H1 (cell line): ENCODE measurements at regions not wholly inside any gene's neighbourhood (a gene's known extent, or its start where the extent isn't known, plus 50 kb on each side); places are given as distances from the start of the nearest gene placed in this dataset.

Experiments
- ASH2L ChIP-seq: fragments of 200-600, 300-600 bp; sonication (generic); IDR thresholded peaks from one replicate; pipeline ENCODE4 v1.7.1; 2017; ENCODE audit warnings: low read length
- CEBPB ChIP-seq: IDR thresholded peaks from 2 replicates; pipeline ENCODE4 v1.6.1; 2012; ENCODE audit warnings: low read depth, low read length
- CHD1 ChIP-seq: IDR thresholded peaks from 2 replicates; pipeline ENCODE4 v1.6.1; 2012; ENCODE audit warnings: low read depth, low read length, improper control_type of control experiment
- POLR2AphosphoS5 ChIP-seq: IDR thresholded peaks from 2 replicates; pipeline ENCODE4 v1.6.1; 2011; ENCODE audit warnings: low read depth, low read length

DNA sequence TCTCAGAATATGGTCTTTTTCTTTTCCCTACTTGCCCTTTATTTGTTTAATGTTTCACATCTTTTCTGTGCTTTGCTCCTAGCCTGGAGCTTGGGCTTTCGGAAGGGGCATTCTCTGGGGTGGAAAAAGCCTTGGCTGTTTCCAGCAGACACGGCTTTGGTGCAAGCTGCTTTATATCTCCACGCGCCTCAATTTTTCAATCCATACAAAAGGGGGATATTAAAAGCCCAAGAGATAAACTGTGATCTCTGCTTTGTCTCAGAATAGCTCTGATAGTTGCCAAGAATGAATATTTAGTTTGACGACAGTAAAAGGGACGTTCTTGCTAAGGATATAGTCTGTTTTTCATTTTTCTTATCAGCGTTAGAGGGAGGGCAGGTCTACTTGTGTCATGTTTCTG, 194.0 kb upstream of the KIRREL3 start:
- TF ChIP-seq POLR2AphosphoS5 (no peak), CHD1 (no peak), CEBPB (no peak), ASH2L (no peak)
